ENCODE measurements at regions not wholly inside any gene's neighbourhood (a gene's known extent, or its start where the extent isn't known, plus 50 kb on each side); places are given as distances from the start of the nearest gene placed in this dataset.
"Not testable (repeated sequence)": the region's sequence is repeated elsewhere in the genome, so short reads cannot be mapped to it uniquely, and the experiment has no call there.

DNA sequence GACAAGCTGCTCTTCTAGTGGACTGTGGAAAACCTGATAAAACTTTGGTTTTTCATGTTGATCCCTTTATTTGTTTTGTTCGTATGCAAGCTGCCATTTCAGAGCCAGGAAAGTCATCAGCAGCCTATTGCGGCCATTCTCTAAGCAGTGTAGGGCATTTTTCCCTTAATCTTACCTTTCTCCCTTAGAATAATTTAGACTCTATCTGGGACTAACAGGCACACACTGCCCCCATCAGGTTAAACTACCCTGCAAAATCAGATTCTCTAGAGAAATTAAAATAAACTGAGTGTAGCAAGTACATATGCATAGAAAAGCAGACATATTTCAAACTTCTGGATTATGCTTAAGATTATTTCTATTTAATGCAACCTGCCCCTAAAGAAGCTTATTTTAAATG lies 347.5 kb downstream of the METTL4 start:
- Mint-ChIP-seq H3K9me3 (no peaks in the 10 kb centered on the region), H3K27ac (no peak overlapping the region), H3K4me1 (no peaks in the 10 kb centered on the region), H3K36me3 (no peaks in the 10 kb centered on the region), H3K4me3 (no peak overlapping the region), H3K27me3 (peaks cover 6 to 25% (median 12%) of the 10 kb centered on the region in 5 donors)
- ATAC-seq: no peak
- DNase-seq: no peak
- POLR2A ChIA-PET: no interaction called here

DNA sequence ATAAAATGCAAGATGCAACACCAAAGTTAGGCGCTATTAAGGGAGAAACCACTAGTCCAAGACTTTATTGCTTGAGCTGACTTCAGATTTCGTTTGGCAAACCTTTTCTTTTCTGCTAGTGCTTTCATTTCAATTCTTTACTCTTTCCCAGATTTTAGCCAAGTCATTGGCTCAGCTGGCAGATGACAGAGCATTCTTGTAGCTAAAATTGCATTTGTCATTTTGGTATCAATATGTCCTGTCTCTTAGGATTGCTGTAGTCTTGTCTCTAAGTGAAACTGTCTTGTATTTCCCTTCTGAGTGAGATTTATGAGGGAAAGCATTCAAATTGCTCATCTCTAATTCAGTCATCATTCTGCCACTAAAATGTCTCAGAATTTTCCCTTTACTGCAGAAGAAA lies 335.1 kb downstream of the METTL4 start:
- POLR2A ChIA-PET: no interaction called here
- no peak overlapping the region for H3K27ac Mint-ChIP-seq
- peaks cover 4 to 27% (median 18%) of the 10 kb centered on the region in 5 donors for H3K27me3 Mint-ChIP-seq
- peaks cover 0 to 1% (median 0%) of the 10 kb centered on the region in 9 donors for H3K9me3 Mint-ChIP-seq
- H3K36me3 Mint-ChIP-seq: no peaks in the 10 kb centered on the region
- no peaks in the 10 kb centered on the region for H3K4me1 Mint-ChIP-seq
- H3K4me3 Mint-ChIP-seq: no peak overlapping the region
- no peak for DNase-seq
- ATAC-seq: no peak

DNA sequence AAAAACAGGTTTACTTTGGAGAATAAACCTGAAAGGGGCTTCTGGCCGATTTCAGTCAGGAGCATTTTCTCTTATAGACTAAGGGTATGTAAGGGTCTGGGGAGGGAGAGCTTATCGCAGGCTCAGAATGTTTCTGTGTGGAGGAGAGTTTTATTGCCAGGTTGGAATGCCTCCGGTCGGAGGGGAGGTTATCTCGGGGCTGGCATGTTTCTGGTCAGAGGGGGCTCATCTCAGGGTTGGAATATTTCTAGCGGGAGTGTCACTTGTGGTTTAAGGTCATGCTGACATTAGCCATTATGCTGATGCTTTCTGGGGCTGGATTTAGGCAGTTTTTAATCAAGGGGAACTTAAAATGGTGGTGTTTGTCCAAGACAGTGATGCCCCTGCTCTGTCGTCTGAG lies 333.6 kb downstream of the METTL4 start:
- Mint-ChIP-seq H3K27ac (no peak overlapping the region), H3K4me3 (no peak overlapping the region), H3K27me3 (peaks cover 4 to 25% (median 19%) of the 10 kb centered on the region in 5 donors), H3K36me3 (no peaks in the 10 kb centered on the region), H3K9me3 (peaks cover 0 to 1% (median 0%) of the 10 kb centered on the region in 9 donors), H3K4me1 (no peaks in the 10 kb centered on the region)
- POLR2A ChIA-PET: no interaction called here
- ATAC-seq: no peak
- DNase-seq: no peak

DNA sequence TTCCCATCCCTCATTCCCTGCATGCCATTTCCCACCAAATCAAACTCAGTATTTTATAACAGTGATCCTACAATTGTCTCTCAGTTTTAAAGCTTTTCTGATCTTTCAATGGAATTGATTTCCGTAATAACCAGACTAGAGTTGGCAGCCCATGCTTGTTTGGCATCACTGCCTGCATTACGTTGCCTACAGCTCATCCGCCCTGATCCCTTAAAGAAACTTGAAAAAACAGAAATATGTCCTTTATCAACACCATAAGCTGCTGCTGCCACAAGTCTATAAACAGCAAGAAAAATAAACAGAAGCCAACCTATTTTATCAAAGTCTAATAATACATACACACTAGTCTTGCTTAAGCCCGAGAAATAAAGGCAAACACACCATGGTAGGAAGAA lies 331.0 kb downstream of the METTL4 start:
- Mint-ChIP-seq H3K4me3 (no peak overlapping the region), H3K27ac (no peak overlapping the region), H3K9me3 (peaks cover 0 to 2% (median 0%) of the 10 kb centered on the region in 9 donors), H3K4me1 (peaks cover 0 to 2% (median 0%) of the 10 kb centered on the region in 4 donors), H3K36me3 (no peaks in the 10 kb centered on the region), H3K27me3 (peaks cover 6 to 42% (median 25%) of the 10 kb centered on the region in 5 donors)
- DNase-seq (no peak), ATAC-seq (no peak)
- POLR2A ChIA-PET: no interaction called here

DNA sequence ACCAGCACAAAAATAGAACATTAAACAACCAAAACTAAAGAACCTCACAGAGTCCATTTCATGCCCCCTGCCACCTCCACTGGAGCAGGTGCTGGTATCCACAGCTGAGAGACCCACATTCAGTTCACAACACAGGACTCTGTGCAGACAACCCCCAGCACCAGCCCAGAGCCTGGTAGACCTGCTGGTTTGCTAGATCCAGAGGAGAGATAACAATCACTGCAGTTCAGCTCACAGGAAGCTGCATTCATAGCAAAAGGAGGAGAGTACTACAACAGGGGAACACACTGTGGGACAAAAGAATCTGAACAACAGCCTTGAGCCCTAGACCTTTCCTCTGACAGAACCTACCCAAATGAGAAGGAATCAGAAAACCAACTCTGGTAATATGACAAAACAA lies 326.7 kb downstream of the METTL4 start:
- POLR2A ChIA-PET: no interaction called here
- DNase-seq (no peak), ATAC-seq (no peak)
- Mint-ChIP-seq H3K9me3 (peaks cover 0 to 10% (median 5%) of the 10 kb centered on the region in 9 donors), H3K36me3 (no peaks in the 10 kb centered on the region), H3K27me3 (peaks cover 12 to 34% (median 19%) of the 10 kb centered on the region in 5 donors), H3K4me1 (peaks cover 0 to 2% (median 0%) of the 10 kb centered on the region in 4 donors), H3K27ac (no peak overlapping the region), H3K4me3 (no peak overlapping the region)

DNA sequence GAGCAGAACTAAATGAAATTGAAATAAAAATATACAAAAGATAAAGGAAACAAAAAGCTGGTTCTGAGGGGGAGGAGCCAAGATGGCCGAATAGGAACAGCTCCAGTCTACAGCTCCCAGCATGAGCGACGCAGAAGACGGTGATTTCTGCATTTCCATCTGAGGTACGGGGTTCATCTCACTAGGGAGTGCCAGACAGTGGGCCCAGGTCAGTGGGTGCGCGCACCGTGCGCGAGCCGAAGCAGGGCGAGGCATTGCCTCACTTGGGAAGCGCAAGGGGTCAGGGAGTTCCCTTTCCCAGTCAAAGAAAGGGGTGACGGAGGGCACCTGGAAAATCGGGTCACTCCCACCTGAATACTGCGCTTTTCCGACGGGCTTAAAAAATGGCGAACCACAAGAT lies 324.2 kb downstream of the METTL4 start:
- ATAC-seq, H3K27ac Mint-ChIP-seq, H3K4me1 Mint-ChIP-seq, POLR2A ChIA-PET, H3K9me3 Mint-ChIP-seq, DNase-seq, H3K36me3 Mint-ChIP-seq, H3K4me3 Mint-ChIP-seq: not testable (repeated sequence)
- H3K27me3 Mint-ChIP-seq: peaks cover 9 to 33% (median 12%) of the 10 kb centered on the region in 5 donors

DNA sequence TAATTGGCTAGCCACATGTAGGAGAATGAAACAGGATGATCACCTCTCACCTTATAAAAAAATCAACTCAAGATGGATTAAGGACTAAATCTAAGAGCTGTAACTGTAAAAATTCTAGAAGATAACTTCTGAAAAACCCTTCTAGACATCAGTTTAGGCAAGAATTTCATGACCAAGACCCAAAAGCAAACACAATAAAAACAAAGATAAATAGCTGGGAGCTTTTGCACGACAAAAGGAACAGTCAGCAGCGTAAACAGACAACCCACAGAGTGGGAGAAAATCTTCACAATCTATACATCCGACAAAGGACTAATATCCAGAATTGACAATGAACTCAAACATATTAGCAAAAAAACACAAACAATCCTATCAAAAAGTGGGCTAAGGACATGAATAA lies 316.3 kb downstream of the METTL4 start:
- peaks cover 0 to 12% (median 3%) of the 10 kb centered on the region in 9 donors for H3K9me3 Mint-ChIP-seq
- no peak overlapping the region for H3K4me3 Mint-ChIP-seq
- POLR2A ChIA-PET: no interaction called here
- DNase-seq (no peak), ATAC-seq (no peak)
- H3K27me3 Mint-ChIP-seq: peaks cover 0 to 9% (median 0%) of the 10 kb centered on the region in 5 donors
- H3K36me3 Mint-ChIP-seq: no peaks in the 10 kb centered on the region
- H3K4me1 Mint-ChIP-seq: no peaks in the 10 kb centered on the region
- H3K27ac Mint-ChIP-seq: no peak overlapping the region

DNA sequence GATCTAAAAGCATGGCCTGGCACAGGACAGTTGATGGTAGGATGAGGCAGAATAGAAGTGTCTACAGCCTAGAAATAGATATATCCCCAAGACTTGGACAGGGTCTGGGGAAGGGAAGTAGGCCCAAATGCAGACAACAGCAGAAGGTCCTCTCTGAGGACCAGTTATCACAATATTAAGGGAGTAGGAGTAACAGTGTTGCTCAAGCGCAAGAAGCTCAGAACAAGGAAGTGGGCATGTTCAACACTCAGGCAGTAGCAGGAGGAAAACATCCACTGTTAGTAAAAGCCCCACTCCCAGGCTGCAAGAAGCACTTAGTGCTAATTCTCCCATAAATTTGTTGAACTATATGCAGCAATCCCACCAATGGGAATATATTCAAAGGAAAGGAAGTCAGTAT lies 314.7 kb downstream of the METTL4 start:
- H3K4me1 Mint-ChIP-seq: no peaks in the 10 kb centered on the region
- no peak overlapping the region for H3K27ac Mint-ChIP-seq
- H3K27me3 Mint-ChIP-seq: peaks cover 0 to 14% (median 2%) of the 10 kb centered on the region in 5 donors

DNA sequence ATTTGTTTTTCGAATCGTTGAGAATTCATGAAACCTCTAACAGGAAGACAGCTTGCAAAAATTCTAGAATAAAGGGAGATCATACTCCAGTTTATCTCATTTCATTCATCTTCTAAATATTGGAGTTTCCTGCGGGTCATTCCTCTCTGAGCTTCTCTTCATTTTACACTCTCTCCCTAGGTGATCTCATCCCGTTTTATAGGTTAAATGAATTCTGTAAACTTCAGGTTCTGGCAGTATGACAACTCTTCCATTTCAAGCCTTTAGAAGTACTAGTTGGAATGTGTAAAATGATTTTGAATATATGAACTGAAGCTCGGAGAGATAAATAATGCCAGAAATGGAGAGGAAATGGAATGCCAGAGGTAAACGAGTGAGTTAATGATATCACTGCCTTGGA lies 312.4 kb downstream of the METTL4 start:
- POLR2A ChIA-PET: no interaction called here

More for the DNA sequence above, 314.7 kb downstream of the METTL4 start:
- POLR2A ChIA-PET: no interaction called here
- no peak for DNase-seq
- ATAC-seq: no peak
- Mint-ChIP-seq H3K36me3 (no peaks in the 10 kb centered on the region), H3K4me3 (no peak overlapping the region), H3K9me3 (peaks cover 0 to 12% (median 3%) of the 10 kb centered on the region in 9 donors)

DNA sequence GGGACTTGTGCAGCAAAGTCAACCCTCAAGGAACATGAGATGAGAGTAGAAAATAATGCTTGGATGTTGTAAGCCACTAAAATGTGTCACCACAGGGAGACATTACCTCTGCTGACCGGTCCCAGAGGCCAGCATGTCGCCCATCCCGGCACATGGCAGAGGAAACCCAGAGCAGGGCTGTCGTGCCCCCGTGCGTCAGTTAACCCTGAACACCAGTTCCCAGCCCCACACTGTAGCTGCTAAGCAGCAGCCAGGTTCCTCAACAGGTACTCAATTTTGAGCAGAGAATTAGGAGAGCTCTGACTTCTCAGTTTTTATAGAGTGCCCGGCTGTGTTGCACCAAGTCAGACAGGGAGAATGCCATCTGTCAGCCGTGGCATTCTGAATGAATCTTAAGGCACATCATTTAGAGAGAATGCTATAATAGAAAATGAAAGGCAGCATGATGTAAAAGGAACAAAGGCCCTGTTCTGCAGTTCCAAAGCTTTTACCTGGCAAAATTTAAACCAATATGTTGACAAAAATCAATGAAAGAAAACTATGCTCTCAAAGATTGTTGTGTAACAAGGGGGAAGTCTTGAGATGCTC lies 307.9 kb downstream of the METTL4 start:
- peaks cover 3 to 48% (median 14%) of the 10 kb centered on the region in 5 donors for H3K27me3 Mint-ChIP-seq
- H3K27ac Mint-ChIP-seq: no peak overlapping the region
- H3K9me3 Mint-ChIP-seq: no peaks in the 10 kb centered on the region
- DNase-seq (no peak), ATAC-seq (no peak)
- POLR2A ChIA-PET: no interaction called here
- no peak overlapping the region for H3K4me3 Mint-ChIP-seq
- no peaks in the 10 kb centered on the region for H3K4me1 Mint-ChIP-seq
- no peaks in the 10 kb centered on the region for H3K36me3 Mint-ChIP-seq

More for the DNA sequence above, 312.4 kb downstream of the METTL4 start:
- no peaks in the 10 kb centered on the region for H3K36me3 Mint-ChIP-seq
- ATAC-seq (no peak), DNase-seq (no peak)
- H3K4me3 Mint-ChIP-seq: no peak overlapping the region
- H3K9me3 Mint-ChIP-seq: peaks cover 0 to 12% (median 3%) of the 10 kb centered on the region in 9 donors
- H3K27ac Mint-ChIP-seq: no peak overlapping the region
- H3K27me3 Mint-ChIP-seq: peaks cover 0 to 24% (median 3%) of the 10 kb centered on the region in 5 donors
- H3K4me1 Mint-ChIP-seq: no peaks in the 10 kb centered on the region

DNA sequence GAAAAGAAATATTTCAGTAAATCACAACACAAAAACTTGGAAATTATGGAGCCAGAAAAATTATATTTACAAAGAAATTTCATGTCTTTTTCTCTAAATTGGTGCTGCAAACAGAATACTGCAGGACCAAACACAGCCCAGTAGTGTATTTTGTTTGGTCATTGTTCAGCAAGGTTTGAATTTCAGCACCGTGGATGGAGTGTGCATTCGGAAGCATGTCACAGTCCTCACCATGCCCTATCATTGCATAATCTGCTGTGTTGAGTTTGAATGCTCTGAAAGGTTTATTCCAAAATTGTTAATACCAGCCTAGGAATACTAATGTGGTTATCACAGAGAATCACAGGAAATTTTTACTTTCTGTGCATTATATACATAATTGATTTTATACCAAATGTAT lies 296.7 kb downstream of the METTL4 start:
- H3K27ac Mint-ChIP-seq: no peak overlapping the region
- POLR2A ChIA-PET: no interaction called here
- H3K4me1 Mint-ChIP-seq: no peaks in the 10 kb centered on the region
- peaks cover 2 to 14% (median 7%) of the 10 kb centered on the region in 5 donors for H3K27me3 Mint-ChIP-seq
- H3K36me3 Mint-ChIP-seq: no peaks in the 10 kb centered on the region
- ATAC-seq: no peak
- H3K4me3 Mint-ChIP-seq: no peak overlapping the region
- DNase-seq: no peak
- H3K9me3 Mint-ChIP-seq: no peaks in the 10 kb centered on the region

DNA sequence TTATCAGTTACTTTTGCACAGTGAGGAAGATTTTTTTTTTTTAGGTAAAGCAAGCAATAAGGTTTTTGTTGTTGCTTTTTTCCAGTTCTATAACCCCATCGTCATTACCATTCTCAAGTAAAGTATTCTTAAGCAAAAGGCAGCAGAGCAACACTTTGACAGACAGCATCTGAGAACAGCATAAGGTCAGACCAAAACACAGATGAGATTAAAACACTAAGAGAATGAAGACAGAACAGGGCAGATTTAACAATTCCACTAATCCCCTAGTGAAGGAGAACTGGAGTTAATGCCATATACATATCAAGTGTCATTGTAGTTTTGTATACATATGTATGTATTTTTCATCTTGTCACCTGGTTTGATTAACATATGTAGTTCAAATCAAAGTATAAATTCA lies 290.2 kb downstream of the METTL4 start:
- Mint-ChIP-seq H3K36me3 (no peaks in the 10 kb centered on the region), H3K4me1 (no peaks in the 10 kb centered on the region)

DNA sequence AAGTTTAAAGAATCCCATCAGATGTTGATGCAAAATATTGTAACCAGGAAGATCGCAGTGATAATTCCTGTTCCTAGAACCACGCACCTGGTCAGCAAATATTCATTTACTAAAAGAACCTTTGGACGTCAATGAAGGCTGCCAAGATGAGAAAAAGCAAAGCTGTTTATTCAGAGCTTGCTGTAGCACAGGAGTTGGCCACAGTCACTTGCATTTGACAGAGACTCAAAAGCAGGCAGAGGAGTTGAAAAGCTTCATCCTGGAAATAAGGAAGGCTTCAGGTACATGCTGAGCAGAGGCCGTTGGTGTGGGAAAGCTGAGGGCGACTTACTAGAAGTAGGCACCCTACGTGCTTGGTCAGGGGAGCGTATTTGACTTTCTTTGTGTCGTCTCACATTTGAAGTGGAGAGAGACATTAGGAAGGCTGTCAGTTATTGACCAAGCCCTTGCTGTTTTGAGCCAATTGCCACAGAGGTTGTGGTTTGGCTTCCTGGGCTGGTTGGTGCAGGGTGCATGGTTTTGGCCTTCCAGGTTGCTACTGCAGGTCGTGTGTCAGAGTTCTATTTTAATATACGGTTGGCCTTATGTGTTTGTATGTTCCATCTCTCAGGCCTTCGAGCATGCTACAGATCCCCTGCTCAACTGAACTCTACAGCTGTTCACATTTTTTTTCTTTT lies 289.6 kb downstream of the METTL4 start:
- ATAC-seq: no peak
- H3K9me3 Mint-ChIP-seq: no peaks in the 10 kb centered on the region
- H3K4me1 Mint-ChIP-seq: no peaks in the 10 kb centered on the region
- no peak for DNase-seq
- POLR2A ChIA-PET: no interaction called here
- H3K36me3 Mint-ChIP-seq: no peaks in the 10 kb centered on the region
- H3K4me3 Mint-ChIP-seq: no peak overlapping the region
- no peaks in the 10 kb centered on the region for H3K27me3 Mint-ChIP-seq
- H3K27ac Mint-ChIP-seq: no peak overlapping the region

More for the DNA sequence above, 290.2 kb downstream of the METTL4 start:
- H3K4me3 Mint-ChIP-seq: no peak overlapping the region
- no peak overlapping the region for H3K27ac Mint-ChIP-seq
- ATAC-seq: no peak
- H3K27me3 Mint-ChIP-seq: no peaks in the 10 kb centered on the region
- POLR2A ChIA-PET: no interaction called here
- no peak for DNase-seq
- H3K9me3 Mint-ChIP-seq: no peaks in the 10 kb centered on the region
